PC-9 (cell line): ENCODE measurements at regions not wholly inside any gene's neighbourhood (a gene's known extent, or its start where the extent isn't known, plus 50 kb on each side); places are given as distances from the start of the nearest gene placed in this dataset.

Experiments used
- BruUV-seq: library from RNA; stranded (reverse); fragments of 400-500 nt; replicated peaks from 2 replicates; lab custom pipeline; 2021; lab: Mats Ljungman, UMichigan
- CTCF ChIA-PET: fragments of 300-600 bp; sonication (Branson Sonifier 250); formaldehyde crosslinking; loops from one replicate; lab custom pipeline; 2022; ENCODE audit warnings: antibody characterized with exemption; lab: Charles Lee
- POLR2A ChIA-PET: fragments of 300-600 bp; sonication (Branson Sonifier 250); formaldehyde crosslinking; loops from one replicate; lab custom pipeline; 2022; ENCODE audit warnings: antibody characterized with exemption; ENCODE audit not compliant: unreplicated experiment; lab: Charles Lee
- DNase-seq, 2 experiments: peaks; one replicate each; pipeline versions ENCODE4 v3.0.0 to v3.0.0-alpha.2; 2015 to 2022; ENCODE audit warnings: mixed read lengths in 1 of 2
- H2AFZ ChIP-seq: fragments of 200-600 bp; sonication (generic); 2 replicates; pipeline ENCODE4 v1.8.1; 2017; ENCODE audit warnings: antibody characterized with exemption
- H3F3A ChIP-seq: fragments of 200-600 bp; sonication (generic); 2 replicates; pipeline ENCODE4 v1.8.1; 2017; ENCODE audit warnings: antibody characterized with exemption, mild to moderate bottlenecking, low read depth; ENCODE audit not compliant: insufficient read depth
- H3K27ac ChIP-seq: fragments of 200-600 bp; sonication (generic); 2 replicates; pipeline ENCODE4 v1.6.1; 2016; ENCODE audit warnings: mixed run types
- H3K27me3 ChIP-seq: fragments of 200-600 bp; sonication (generic); 2 replicates; pipeline ENCODE4 v1.6.1; 2016; ENCODE audit warnings: low read depth, mixed run types; ENCODE audit not compliant: insufficient read depth
- H3K36me3 ChIP-seq: fragments of 200-600 bp; sonication (generic); 2 replicates; pipeline ENCODE4 v1.6.1; 2016; ENCODE audit warnings: low read depth, mixed run types
- H3K4me1 ChIP-seq: fragments of 200-600 bp; sonication (generic); replicated peaks from 2 replicates; pipeline ENCODE4 v1.6.1; 2016; ENCODE audit warnings: mixed run types; ENCODE audit not compliant: insufficient read depth
- H3K4me2 ChIP-seq: fragments of 200-600 bp; sonication (generic); 2 replicates; pipeline ENCODE4 v1.6.1; 2017; ENCODE audit warnings: mixed run types
- H3K4me3 ChIP-seq: fragments of 200-600 bp; sonication (generic); 2 replicates; pipeline ENCODE4 v1.6.1; 2016; ENCODE audit warnings: mixed run types
- H3K79me2 ChIP-seq: fragments of 200-600 bp; sonication (generic); 2 replicates; pipeline ENCODE4 v1.6.1; 2017; ENCODE audit warnings: low read depth, mixed run types
- H3K9me2 ChIP-seq: fragments of 200-600 bp; sonication (generic); 2 replicates; pipeline ENCODE4 v1.8.1; 2017; ENCODE audit warnings: mild to moderate bottlenecking; ENCODE audit not compliant: insufficient read depth
- H3K9me3 ChIP-seq: fragments of 200-600 bp; sonication (generic); 2 replicates; pipeline ENCODE4 v1.8.1; 2016; ENCODE audit warnings: low read depth; ENCODE audit not compliant: insufficient read depth
- H4K20me1 ChIP-seq: fragments of 200-600 bp; sonication (generic); 2 replicates; pipeline ENCODE4 v1.8.1; 2017; ENCODE audit not compliant: insufficient read depth
- EZH2 ChIP-seq: fragments of 200-600 bp; sonication (generic); IDR thresholded peaks from 2 replicates; pipeline ENCODE4 v1.8.0; 2017; ENCODE audit warnings: antibody characterized with exemption, low read depth
- intact Hi-C: fragments of 100-400 bp; cut with micrococcal nuclease; formaldehyde crosslinking; loops from one replicate; pipeline ENCODE4 v1.10.0; 2022; ENCODE audit not compliant: unreplicated experiment
- TF ChIP-seq, protein P1 (sequence below): fragments of 200-600 bp; sonication (generic); conservative IDR thresholded peaks from 2 replicates; pipeline ENCODE4 v1.6.1; 2017; ENCODE audit warnings: mixed run types, antibody characterized with exemption, mild to moderate bottlenecking, moderate library complexity

DNA sequence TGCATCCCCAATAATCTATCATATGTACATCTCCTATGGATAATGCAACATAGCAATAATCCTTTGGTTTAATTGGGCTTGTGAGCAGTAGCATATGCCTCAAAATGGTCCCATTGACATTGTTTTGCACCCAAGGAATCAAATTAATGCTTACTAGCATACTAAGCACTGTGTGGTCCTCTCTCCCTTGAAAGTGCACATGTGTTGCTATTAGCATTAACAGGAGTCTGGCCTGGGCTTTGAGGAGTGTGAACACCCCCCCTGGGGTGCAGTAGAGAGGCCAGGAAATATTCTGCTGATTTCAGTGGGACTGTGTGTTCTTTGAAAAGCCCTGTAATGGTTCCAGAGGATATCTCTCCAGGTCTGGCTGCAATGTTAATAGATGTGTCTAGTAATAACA, 1148.4 kb downstream of the VRK1 start:
- H3F3A ChIP-seq = no peaks in the 10 kb centered on the region
- ChIA-PET POLR2A (no interaction called here), CTCF (no interaction called here)
- H3K27me3 ChIP-seq = no peaks in the 10 kb centered on the region
- H2AFZ ChIP-seq = no peak overlapping the region
- intact Hi-C loops = no loop called here
- TF ChIP-seq, protein P1, sequence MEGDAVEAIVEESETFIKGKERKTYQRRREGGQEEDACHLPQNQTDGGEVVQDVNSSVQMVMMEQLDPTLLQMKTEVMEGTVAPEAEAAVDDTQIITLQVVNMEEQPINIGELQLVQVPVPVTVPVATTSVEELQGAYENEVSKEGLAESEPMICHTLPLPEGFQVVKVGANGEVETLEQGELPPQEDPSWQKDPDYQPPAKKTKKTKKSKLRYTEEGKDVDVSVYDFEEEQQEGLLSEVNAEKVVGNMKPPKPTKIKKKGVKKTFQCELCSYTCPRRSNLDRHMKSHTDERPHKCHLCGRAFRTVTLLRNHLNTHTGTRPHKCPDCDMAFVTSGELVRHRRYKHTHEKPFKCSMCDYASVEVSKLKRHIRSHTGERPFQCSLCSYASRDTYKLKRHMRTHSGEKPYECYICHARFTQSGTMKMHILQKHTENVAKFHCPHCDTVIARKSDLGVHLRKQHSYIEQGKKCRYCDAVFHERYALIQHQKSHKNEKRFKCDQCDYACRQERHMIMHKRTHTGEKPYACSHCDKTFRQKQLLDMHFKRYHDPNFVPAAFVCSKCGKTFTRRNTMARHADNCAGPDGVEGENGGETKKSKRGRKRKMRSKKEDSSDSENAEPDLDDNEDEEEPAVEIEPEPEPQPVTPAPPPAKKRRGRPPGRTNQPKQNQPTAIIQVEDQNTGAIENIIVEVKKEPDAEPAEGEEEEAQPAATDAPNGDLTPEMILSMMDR = no peak
- no peak for TF ChIP-seq EZH2
- no peaks in the 10 kb centered on the region for H3K9me3 ChIP-seq
- no peak for DNase-seq
- H3K79me2 ChIP-seq = no peaks in the 10 kb centered on the region
- H3K27ac ChIP-seq = no peak overlapping the region
- no peaks in the 10 kb centered on the region for H4K20me1 ChIP-seq
- no peaks in the 10 kb centered on the region for H3K4me1 ChIP-seq
- no peak overlapping the region for H3K4me2 ChIP-seq
- H3K9me2 ChIP-seq = no peaks in the 10 kb centered on the region
- no TSS peak for BruUV-seq
- H3K4me3 ChIP-seq = no peak overlapping the region
- H3K36me3 ChIP-seq = no peaks in the 10 kb centered on the region

DNA sequence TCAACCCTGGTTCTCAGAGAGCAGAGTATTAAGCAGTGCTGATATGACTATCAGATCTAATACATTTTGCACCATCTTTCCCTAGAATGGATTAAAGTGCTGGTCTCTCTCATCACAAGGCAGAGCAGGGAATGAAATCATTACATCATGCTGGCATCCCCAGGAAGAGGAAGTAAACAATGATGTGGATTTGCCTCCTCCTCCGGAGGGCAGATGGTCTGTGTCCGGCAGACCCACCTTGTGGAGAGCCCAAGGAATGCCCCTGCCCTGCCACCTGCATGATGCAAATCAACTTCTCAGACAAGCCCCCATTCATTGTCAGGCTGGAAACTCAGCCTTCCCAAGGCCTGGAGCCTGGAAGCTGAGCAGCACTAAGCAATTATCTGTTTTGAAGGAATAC, 1149.1 kb downstream of the VRK1 start:
- H3K4me3 ChIP-seq = no peak overlapping the region
- intact Hi-C loops = no loop called here
- no peak for TF ChIP-seq EZH2
- TF ChIP-seq, protein P1 = no peak
- POLR2A ChIA-PET = no interaction called here
- H3K36me3 ChIP-seq = no peaks in the 10 kb centered on the region
- no peaks in the 10 kb centered on the region for H3F3A ChIP-seq
- no peak overlapping the region for H3K27ac ChIP-seq
- H4K20me1 ChIP-seq = no peaks in the 10 kb centered on the region
- no peak overlapping the region for H3K4me2 ChIP-seq
- H3K4me1 ChIP-seq = no peaks in the 10 kb centered on the region
- CTCF ChIA-PET = no interaction called here
- H3K79me2 ChIP-seq = no peaks in the 10 kb centered on the region
- H3K27me3 ChIP-seq = no peaks in the 10 kb centered on the region
- no TSS peak for BruUV-seq
- DNase-seq = no peak
- no peaks in the 10 kb centered on the region for H3K9me2 ChIP-seq
- no peak overlapping the region for H2AFZ ChIP-seq
- H3K9me3 ChIP-seq = no peaks in the 10 kb centered on the region

DNA sequence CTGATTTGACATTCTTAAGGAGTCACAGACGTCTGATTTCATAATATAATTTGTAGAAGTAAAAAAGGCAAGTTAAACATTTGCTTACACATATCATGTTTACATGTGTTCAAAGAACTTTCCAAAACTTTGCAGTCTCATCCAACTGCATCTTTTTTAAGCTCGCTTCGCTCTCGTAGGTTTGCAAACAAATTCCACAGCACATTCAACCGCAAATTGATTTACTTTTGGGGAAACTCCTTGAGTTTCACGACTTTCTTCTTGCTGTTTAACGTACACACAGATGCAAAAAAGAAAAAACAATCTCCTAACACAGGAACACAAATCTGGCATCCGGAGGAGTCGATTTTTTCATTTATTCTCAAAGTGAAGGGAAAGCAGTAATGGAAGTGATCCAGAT, 1149.5 kb downstream of the VRK1 start:
- POLR2A ChIA-PET = no interaction called here
- TF ChIP-seq EZH2 = no peak
- TF ChIP-seq, protein P1 = no peak
- Histone ChIP-seq H3K4me1 (no peaks in the 10 kb centered on the region), H3K27ac (no peak overlapping the region), H3K4me2 (no peak overlapping the region), H3K79me2 (no peaks in the 10 kb centered on the region), H3K9me3 (no peaks in the 10 kb centered on the region), H3K4me3 (no peak overlapping the region), H3F3A (no peaks in the 10 kb centered on the region), H3K36me3 (no peaks in the 10 kb centered on the region), H4K20me1 (no peaks in the 10 kb centered on the region), H3K27me3 (no peaks in the 10 kb centered on the region), H2AFZ (no peak overlapping the region), H3K9me2 (no peaks in the 10 kb centered on the region)
- no TSS peak for BruUV-seq
- no peak for DNase-seq
- intact Hi-C loops = no loop called here
- CTCF ChIA-PET = no interaction called here
